22Rv1 (cell line): ENCODE measurements at regions not wholly inside any gene's neighbourhood (a gene's known extent, or its start where the extent isn't known, plus 50 kb on each side); places are given as distances from the start of the nearest gene placed in this dataset.

Experiments
- H3K27ac ChIP-seq: fragments of 450-650 bp; 2 replicates; pipeline ENCODE4 v1.5.1; 2017
- ZFX ChIP-seq: fragments of 450-650 bp; IDR thresholded peaks from 2 replicates; pipeline ENCODE4 v1.6.1; 2017; ENCODE audit warnings: antibody characterized with exemption, borderline replicate concordance
- TF ChIP-seq, protein P1 (sequence below): fragments of 450-650 bp; IDR thresholded peaks from 2 replicates; pipeline ENCODE4 v1.5.1; 2017; ENCODE audit warnings: mild to moderate bottlenecking

DNA sequence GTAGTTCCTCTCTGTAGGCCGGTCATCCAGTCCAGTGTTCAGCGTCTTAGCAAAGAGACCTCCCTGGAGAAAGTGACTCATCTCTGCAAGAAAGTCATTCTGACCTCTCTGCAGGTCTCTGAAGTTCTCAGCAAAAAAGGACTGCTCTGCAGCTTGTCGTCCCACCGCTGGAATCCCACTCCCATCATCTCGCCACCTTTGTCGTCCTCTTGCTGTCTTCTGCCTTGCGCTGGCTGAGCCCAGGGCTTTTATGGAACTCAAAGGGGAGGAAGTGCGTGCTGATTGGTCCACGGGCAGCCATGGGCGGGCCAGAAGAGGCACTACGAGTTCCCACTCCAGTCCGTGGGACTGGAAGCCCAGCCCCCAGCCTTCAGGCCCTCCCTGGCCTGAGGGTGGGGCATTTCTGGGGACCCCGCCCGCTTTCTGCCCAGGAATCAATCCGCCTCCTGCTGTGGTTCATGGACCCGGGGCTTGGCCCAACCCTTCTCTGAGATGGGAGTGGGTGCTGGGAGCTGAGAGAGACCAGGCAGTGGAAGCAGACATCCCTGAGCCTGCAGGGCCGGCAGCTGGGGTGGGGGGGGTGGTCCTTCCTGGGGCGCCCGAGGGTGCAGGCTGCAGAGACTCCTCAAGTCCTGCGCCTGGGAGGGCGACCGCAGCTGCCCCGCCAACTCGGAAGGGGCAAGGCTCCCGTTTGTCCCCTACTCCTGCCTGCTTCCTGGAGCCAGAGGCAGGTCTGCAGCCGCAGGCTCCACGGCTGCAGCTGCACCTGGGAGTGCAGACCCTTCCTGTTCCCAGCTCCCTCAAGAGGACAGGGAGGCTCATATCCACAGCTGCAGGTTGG lies 660.7 kb upstream of the RAB6C start:
- no peak for TF ChIP-seq ZFX
- TF ChIP-seq, protein P1, sequence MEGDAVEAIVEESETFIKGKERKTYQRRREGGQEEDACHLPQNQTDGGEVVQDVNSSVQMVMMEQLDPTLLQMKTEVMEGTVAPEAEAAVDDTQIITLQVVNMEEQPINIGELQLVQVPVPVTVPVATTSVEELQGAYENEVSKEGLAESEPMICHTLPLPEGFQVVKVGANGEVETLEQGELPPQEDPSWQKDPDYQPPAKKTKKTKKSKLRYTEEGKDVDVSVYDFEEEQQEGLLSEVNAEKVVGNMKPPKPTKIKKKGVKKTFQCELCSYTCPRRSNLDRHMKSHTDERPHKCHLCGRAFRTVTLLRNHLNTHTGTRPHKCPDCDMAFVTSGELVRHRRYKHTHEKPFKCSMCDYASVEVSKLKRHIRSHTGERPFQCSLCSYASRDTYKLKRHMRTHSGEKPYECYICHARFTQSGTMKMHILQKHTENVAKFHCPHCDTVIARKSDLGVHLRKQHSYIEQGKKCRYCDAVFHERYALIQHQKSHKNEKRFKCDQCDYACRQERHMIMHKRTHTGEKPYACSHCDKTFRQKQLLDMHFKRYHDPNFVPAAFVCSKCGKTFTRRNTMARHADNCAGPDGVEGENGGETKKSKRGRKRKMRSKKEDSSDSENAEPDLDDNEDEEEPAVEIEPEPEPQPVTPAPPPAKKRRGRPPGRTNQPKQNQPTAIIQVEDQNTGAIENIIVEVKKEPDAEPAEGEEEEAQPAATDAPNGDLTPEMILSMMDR = no peak
- H3K27ac ChIP-seq = no peak overlapping the region

DNA sequence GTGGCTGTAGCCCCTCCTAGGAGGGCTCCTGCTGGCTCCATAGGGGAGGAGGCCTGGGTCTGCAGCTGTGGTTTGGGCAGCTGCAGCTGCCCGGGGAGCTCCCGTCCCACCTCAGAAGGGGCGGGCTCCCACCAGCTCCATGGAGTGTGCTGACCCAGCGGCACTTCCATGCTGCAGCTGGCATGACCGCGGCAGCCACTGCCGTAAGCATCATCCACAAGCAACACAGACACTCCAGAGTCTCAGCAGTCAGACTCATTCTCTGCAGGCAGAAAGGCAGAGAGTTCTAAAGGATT lies 660.1 kb upstream of the RAB6C start:
- no peak for TF ChIP-seq ZFX
- TF ChIP-seq, protein P1 = no peak
- no peak overlapping the region for H3K27ac ChIP-seq

DNA sequence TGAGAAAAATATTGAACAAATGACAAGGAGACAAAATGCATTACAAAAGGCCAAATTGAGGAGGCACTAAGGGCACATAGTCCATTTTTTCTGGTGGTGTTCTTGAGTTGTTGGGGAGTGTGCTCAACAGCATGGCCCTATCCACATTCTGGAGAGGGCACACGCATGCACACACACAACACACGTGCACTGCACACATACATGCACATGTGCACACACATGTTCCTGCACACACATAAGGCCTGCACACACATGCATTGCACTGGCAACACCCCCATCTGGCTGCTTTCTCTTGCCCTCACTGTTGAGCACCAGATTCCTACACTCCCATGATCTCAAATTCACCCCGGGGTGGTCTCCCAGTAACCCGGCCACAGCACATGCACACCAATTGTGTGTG lies 659.2 kb upstream of the RAB6C start:
- TF ChIP-seq, protein P1 = no peak
- TF ChIP-seq ZFX = no peak
- no peak overlapping the region for H3K27ac ChIP-seq

DNA sequence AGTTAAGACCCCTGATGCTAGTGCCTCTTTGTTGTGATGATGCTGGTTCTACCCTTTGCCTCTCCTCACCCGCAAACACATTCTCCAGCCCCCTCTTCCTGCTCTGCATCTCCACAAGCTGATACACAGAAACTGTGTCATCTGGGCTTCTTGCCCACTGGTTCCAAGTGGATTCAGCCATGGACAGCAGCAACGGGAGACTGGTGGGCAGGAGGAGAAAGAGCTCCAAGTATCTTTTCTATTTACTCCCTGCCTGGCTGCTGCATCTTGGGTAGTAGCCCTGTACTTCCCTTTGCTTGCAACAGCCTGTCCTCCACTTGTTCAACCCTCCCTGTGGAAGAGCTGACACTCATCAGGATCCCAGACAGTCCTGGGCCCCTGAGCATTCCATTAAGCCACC lies 655.1 kb upstream of the RAB6C start:
- no peak overlapping the region for H3K27ac ChIP-seq
- no peak for TF ChIP-seq ZFX
- TF ChIP-seq, protein P1 = no peak

DNA sequence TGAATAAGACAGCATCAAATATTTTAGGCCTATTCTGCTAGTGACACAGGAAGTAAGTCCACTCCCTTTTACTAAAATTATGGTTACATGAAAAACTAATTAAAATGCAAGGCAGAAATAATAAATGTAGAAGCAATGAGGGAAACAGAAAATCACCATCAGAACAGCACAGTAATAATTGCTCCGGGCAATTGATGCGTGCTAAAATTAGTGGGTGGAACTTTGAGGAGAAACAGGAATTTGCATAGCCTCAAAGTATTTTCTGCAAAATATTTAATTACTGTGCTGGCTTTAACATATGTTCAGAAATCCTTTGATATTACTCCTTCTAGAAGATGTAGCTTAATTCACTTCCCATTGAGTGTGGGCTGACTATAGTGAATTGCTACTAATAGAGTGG lies 654.3 kb upstream of the RAB6C start:
- TF ChIP-seq ZFX = no peak
- TF ChIP-seq, protein P1 = no peak
- no peak overlapping the region for H3K27ac ChIP-seq

DNA sequence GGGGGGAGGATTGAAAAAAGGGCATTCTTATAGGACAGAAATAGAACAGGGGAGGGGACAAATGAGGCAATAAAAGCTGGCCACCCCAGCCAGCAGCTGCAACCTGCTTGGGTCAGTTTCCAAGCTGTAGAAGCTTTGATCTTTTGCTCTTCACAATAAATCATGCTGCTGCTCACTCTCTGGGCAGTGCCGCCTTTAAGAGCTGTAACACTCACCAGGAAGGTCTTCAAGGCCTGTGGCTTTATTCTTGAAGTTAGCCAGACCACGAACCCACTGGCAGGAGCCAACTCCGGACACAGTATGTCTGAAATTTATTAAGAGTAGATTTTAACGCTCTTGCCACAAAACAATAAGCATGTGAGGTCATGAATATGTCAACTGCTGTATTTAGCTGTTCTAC lies 649.9 kb upstream of the RAB6C start:
- H3K27ac ChIP-seq = no peak overlapping the region
- TF ChIP-seq, protein P1 = no peak

DNA sequence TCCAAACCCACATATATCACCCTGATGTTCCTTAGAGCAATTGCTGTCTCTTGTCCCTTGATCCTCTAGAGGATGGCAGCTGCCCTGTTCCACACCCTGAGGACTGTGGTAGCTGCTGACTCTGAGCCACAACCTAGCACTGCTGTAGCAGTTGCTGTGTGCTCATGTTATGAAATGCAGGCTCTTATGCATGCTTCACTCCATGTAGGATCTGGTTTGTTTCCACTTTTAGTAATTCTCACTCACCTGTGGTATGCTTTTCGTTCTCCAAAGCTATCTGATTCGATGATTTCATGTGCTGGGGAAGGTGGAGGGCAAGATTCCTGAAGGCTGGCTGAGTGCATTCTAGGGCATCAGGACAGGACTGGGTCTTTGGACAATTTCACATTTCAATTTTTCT lies 649.0 kb upstream of the RAB6C start:
- H3K27ac ChIP-seq = no peak overlapping the region
- TF ChIP-seq, protein P1 = no peak
- TF ChIP-seq ZFX = no peak
